ENCODE measurements at regions not wholly inside any gene's neighbourhood (a gene's known extent, or its start where the extent isn't known, plus 50 kb on each side); places are given as distances from the start of the nearest gene placed in this dataset.
A peak's percentile ranks its signal among the peaks of the same experiment; 100 is the strongest.

DNA sequence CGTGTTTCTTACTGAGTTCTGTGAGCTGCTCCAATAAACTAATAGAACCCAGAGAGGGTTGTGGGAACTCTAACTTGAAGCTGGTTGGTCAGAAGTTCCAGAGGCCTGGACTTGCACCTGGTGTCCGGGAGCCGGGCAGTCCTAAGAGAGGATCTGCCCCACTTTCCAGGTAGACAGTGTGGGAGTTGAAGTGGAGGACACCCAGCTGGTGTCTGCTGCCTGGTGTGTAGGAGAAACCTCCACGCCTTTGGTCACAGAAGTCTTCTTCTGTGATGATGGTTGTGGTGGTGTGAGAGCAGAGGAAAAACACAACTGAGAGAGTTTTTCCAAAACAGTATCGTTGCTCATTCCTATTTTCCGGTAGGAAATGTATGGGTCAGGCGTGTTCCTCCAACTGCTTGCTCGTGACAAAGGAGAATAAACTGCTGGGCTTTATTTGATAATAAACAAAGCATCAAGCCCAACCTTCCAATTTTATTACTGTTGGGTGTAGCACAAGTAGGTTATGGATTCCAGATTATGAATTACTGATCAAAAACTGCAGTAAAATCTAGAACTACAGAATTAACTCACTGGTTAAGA is 137.0 kb downstream of the KLF13 start:
- H3K9me3 ChIP-seq = no peaks in the 10 kb centered on the region
- no peaks in the 10 kb centered on the region for H3K36me3 ChIP-seq
- peaks cover 13 to 38% (median 23%) of the 10 kb centered on the region in 4 donors for H3K4me1 ChIP-seq
- H3K4me3 ChIP-seq = no peak overlapping the region
- intact Hi-C loops (cut with DNase I; ENCODE audit: low total_unique reads) = no loop called here
- TF ChIP-seq, protein P1, sequence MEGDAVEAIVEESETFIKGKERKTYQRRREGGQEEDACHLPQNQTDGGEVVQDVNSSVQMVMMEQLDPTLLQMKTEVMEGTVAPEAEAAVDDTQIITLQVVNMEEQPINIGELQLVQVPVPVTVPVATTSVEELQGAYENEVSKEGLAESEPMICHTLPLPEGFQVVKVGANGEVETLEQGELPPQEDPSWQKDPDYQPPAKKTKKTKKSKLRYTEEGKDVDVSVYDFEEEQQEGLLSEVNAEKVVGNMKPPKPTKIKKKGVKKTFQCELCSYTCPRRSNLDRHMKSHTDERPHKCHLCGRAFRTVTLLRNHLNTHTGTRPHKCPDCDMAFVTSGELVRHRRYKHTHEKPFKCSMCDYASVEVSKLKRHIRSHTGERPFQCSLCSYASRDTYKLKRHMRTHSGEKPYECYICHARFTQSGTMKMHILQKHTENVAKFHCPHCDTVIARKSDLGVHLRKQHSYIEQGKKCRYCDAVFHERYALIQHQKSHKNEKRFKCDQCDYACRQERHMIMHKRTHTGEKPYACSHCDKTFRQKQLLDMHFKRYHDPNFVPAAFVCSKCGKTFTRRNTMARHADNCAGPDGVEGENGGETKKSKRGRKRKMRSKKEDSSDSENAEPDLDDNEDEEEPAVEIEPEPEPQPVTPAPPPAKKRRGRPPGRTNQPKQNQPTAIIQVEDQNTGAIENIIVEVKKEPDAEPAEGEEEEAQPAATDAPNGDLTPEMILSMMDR (IDR thresholded peaks at IDR 0.05) = no peak
- TF ChIP-seq POLR2AphosphoS5 (IDR thresholded peaks at IDR 0.05) (peak in 2 of 3 donors; percentile 45 to 60), POLR2A (IDR thresholded peaks at IDR 0.05) (peak; percentile 65)
- no peaks in the 10 kb centered on the region for H3K27me3 ChIP-seq
- DNase-seq = no peak
- 39 to 47% methylated on average over 5 to 8 of the region's 8 CpGs for WGBS, 2 donors (ENCODE audit: low coverage in 1 of 2)
- peak overlapping the region; percentile 80 to 90 (median 87) for H3K27ac ChIP-seq
- in situ Hi-C loops (cut with MboI; ENCODE audit: low pct_ligation_motif_present in 1 of 4, low pct_unique_long_range_greater_than_20kb in 1 of 4, low sequenced_read_pairs in 3 of 4) = no loop called here

DNA sequence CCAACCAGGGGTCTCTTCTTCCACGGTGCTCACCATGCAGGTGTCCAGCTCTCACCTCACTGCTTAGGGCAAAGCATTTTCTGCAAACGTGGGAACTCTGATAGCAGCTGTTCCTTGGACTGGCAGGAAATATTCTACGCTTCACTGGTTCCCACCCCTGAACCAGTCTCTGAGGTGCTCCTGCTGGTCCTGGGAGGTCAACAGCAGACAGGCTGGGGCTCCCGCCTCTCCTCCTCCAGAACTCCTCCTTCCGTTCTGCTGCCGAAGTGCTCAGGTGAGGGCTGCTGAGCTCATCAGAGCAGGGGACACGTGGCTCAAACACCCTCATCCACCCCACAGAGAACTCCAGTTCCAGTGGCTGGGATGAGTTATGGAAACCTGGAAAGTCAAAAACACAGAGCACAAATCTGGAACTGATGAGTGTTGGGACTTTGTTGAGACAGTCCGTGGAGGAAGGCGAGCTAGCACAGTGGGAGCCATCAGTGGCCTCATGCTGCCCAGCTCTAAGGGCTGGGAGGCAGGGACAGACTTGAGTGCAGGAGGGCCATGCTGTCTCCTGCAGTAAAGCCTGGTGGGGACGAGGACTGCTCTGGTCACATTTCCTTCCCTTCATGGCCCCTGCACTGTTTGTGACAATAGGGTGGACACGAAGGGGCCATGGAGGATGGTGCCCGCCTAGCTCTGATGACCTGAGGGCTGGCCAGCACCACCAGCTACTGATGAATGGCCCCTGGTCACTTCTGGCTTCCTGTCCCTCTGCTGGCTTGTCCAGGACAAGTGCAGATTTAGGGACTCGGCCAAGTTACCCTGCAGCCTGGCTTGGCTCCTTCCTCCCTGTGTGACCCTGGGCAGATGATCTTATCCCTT is 137.8 kb downstream of the KLF13 start:
- in situ Hi-C loops (cut with MboI; ENCODE audit: low pct_ligation_motif_present in 1 of 4, low pct_unique_long_range_greater_than_20kb in 1 of 4, low sequenced_read_pairs in 3 of 4) = no loop called here
- WGBS, 2 donors (ENCODE audit: low coverage in 1 of 2) = 74% methylated on average over 3 to 13 of the region's 13 CpGs
- peak overlapping the region; percentile 80 to 90 (median 87) for H3K27ac ChIP-seq

DNA sequence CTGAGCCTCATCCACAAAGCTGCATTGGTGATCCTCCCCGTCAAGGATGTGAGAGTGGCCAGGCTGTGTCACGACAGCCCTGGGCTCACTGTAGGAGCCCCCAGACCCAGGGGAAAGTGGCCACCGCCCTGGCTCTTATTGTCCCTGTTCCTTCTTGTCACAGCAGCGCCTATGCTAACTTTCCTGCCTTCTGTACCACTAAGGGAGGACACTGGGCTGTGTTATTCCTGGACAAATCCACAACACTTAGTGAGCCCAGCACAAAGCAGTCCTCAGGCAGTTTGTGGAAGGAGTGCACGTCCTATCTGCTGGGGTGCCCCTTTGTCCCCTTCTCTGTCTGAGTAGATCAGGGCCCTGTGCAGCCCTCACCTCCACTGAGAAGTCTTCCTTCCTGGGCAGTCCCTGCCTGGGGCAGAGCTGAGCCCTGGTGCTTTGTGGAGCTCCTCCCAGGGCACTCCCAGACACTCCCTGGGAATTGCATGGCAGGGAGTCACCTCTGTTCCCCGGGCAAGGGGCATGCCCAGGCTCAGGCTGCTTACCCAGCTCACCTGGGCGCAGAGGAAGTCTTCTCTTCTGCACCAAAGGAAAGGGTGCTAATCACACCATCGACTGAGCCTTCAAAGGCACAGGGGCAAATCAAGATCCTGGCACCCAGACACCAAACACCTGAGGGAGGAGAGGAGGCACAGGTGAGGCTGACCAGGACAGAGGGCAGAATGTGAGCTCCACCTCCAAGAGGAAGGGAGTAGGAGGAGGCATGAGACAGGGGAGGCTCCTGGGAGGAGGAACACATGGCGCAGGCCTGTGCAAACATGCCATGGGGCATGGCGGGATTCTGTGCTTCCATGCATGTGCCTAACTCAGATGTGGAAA is 138.7 kb downstream of the KLF13 start:
- Histone ChIP-seq H3K27ac (peak overlapping the region; percentile 80 to 90 (median 87)), H3K4me1 (peaks cover 13 to 38% (median 23%) of the 10 kb centered on the region in 4 donors), H3K36me3 (no peaks in the 10 kb centered on the region), H3K27me3 (no peaks in the 10 kb centered on the region), H3K9me3 (no peaks in the 10 kb centered on the region), H3K4me3 (no peak overlapping the region)
- TF ChIP-seq POLR2AphosphoS5 (IDR thresholded peaks at IDR 0.05) (peak; percentile 68 to 90 (median 87)), EP300 (IDR thresholded peaks at IDR 0.05; ENCODE audit: low read depth) (peak; percentile 13), POLR2A (IDR thresholded peaks at IDR 0.05) (peak; percentile 93)
- TF ChIP-seq, protein P1 (IDR thresholded peaks at IDR 0.05) = no peak
- 60% methylated on average over 10 of the region's 10 CpGs; no CpG with 5 or more reads in 1 of the 2 donors for WGBS, 2 donors (ENCODE audit: low coverage in 1 of 2)
- intact Hi-C loops (cut with DNase I; ENCODE audit: low total_unique reads) (no loop called here), in situ Hi-C loops (cut with MboI; ENCODE audit: low pct_ligation_motif_present in 1 of 4, low pct_unique_long_range_greater_than_20kb in 1 of 4, low sequenced_read_pairs in 3 of 4) (no loop called here)
- DNase-seq = peak; percentile 89

More for the DNA sequence above, 137.8 kb downstream of the KLF13 start:
- Histone ChIP-seq H3K4me1 (peaks cover 13 to 38% (median 23%) of the 10 kb centered on the region in 4 donors), H3K4me3 (no peak overlapping the region), H3K9me3 (no peaks in the 10 kb centered on the region), H3K36me3 (no peaks in the 10 kb centered on the region), H3K27me3 (no peaks in the 10 kb centered on the region)
- intact Hi-C loops (cut with DNase I; ENCODE audit: low total_unique reads) = no loop called here
- DNase-seq = no peak
- no peak for TF ChIP-seq POLR2AphosphoS5 (IDR thresholded peaks at IDR 0.05)

DNA sequence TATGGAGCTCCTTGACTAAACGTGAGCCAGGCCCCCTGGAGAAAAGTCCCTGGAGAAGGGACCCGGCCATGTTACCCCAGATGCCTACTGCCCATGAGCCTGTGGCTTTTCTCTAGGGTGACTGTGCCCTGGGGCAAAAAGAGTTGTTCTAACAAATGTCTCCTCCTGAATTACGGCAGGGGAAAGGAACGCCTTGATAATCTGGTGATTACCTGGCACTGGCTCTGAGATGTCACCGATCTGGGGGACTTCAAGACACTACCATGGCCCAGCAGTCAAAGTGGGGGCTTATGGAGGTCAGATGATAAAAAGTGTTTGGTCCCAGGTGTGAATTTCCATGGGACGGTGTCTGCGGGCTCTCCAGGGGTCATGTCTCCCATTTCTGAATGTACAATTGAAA is 140.7 kb downstream of the KLF13 start:
- Histone ChIP-seq H3K4me3 (no peak overlapping the region), H3K9me3 (no peaks in the 10 kb centered on the region), H3K27me3 (no peaks in the 10 kb centered on the region), H3K27ac (no peak overlapping the region), H3K36me3 (no peaks in the 10 kb centered on the region), H3K4me1 (peaks cover 16 to 41% (median 24%) of the 10 kb centered on the region in 4 donors)
- TF ChIP-seq, protein P1 (IDR thresholded peaks at IDR 0.05) = no peak
- TF ChIP-seq POLR2A (IDR thresholded peaks at IDR 0.05) (no peak), POLR2AphosphoS5 (IDR thresholded peaks at IDR 0.05) (no peak), EP300 (IDR thresholded peaks at IDR 0.05; ENCODE audit: low read depth) (no peak)
- no peak for DNase-seq
- in situ Hi-C loops (cut with MboI; ENCODE audit: low pct_ligation_motif_present in 1 of 4, low pct_unique_long_range_greater_than_20kb in 1 of 4, low sequenced_read_pairs in 3 of 4) = no loop called here
- 86% methylated on average over 7 of the region's 7 CpGs; no CpG with 5 or more reads in 1 of the 2 donors for WGBS, 2 donors (ENCODE audit: low coverage in 1 of 2)
- intact Hi-C loops (cut with DNase I; ENCODE audit: low total_unique reads) = no loop called here

All from transverse colon (tissue), 4 donors.